HuH-7 (cell line): ENCODE measurements at regions not wholly inside any gene's neighbourhood (a gene's known extent, or its start where the extent isn't known, plus 50 kb on each side); places are given as distances from the start of the nearest gene placed in this dataset.
"Not testable (repeated sequence)": the region's sequence is repeated elsewhere in the genome, so short reads cannot be mapped to it uniquely, and the experiment has no call there.

ENCODE experiments used
- DNase-seq: peaks from one replicate; pipeline ENCODE4 v3.0.0; 2011; ENCODE audit warnings: low spot score

GRCh38 chr1:91098299-91098906 is 76.6 kb upstream of the ZNF644 start:
- DNase-seq, result no peak

- DNase-seq, result not testable (repeated sequence)
Observed at GRCh38 chr1:91095321-91095720, 73.5 kb upstream of the ZNF644 start.

GRCh38 chr1:91092503-91092902 is 70.7 kb upstream of the ZNF644 start:
- no peak for DNase-seq

DNA sequence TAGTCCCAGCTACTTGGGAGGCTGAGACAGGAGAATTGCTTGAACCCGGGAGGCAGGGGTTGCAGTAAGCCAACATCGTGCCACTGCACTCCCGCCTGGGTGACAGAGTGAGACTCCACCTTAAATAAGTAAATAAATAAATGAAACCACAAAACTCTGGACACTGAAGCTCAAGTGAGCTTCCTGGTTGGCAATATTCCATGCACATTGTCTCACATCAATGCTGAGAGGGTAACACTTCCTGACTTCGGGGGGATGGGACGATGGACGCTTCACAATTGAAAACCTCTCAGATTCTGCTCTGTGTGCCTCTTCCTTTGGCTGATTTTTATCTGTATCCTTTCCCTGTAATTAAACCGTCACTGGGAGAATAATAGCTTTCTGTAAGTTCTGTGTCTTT is 70.0 kb upstream of the ZNF644 start:
- no peak for DNase-seq

- no peak for DNase-seq
Observed at GRCh38 chr1:91080650-91081049, 58.8 kb upstream of the ZNF644 start.

- no peak for DNase-seq
Observed at GRCh38 chr1:91078859-91079258, 57.0 kb upstream of the ZNF644 start.

DNA sequence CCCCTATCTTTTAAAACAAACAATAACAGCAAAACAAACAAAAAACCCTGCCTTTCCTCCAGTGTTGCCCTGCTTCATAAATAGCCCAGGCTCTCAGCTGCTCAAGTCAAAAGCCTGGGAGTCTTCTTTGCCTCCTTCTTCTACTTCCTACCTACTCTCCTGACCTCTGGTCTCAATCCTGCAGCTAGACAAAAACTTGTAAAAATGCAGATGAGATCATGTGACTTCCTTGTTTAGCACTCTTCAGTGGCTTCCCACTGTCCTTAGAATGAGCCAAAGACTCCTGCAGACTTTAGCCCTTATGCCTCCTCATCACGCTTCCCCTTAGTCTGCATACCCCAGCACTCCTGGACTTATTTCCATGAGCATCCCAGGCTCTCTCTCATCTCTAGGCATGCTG is 55.0 kb upstream of the ZNF644 start:
- no peak for DNase-seq

GRCh38 chr1:91075233-91076135 is 53.6 kb upstream of the ZNF644 start:
- no peak for DNase-seq

- no peak for DNase-seq
Observed at GRCh38 chr1:91073299-91073698, 51.5 kb upstream of the ZNF644 start.

- no peak for DNase-seq
Observed at GRCh38 chr1:91071838-91072237, 50.0 kb upstream of the ZNF644 start.
